ENCODE measurements at regions not wholly inside any gene's neighbourhood (a gene's known extent, or its start where the extent isn't known, plus 50 kb on each side); places are given as distances from the start of the nearest gene placed in this dataset.
A peak's percentile ranks its signal among the peaks of the same experiment; 100 is the strongest.

GRCh38 chr4:189121336-189121735, 819.3 kb upstream of the FRG1 start:
- H3K27me3 ChIP-seq, result no peaks in the 10 kb centered on the region
- TF ChIP-seq POLR2AphosphoS5 (IDR thresholded peaks at IDR 0.05; ENCODE audit: insufficient read depth in 1 of 2, low read depth in 1 of 2) (no peak), POLR2A (IDR thresholded peaks at IDR 0.05) (no peak), CTCF (IDR thresholded peaks at IDR 0.05) (no peak)
- H3K9me3 ChIP-seq, result no peaks in the 10 kb centered on the region
- H3K4me3 ChIP-seq, result no peak overlapping the region
- H3K36me3 ChIP-seq, result no peaks in the 10 kb centered on the region
- no peak for DNase-seq (ENCODE audit: extremely low spot score in 2 of 2)
- H3K27ac ChIP-seq, result no peak overlapping the region
- no peaks in the 10 kb centered on the region for H3K4me1 ChIP-seq
- intact Hi-C loops (cut with DNase I), result no loop called here

GRCh38 chr4:189124149-189124758, 816.4 kb upstream of the FRG1 start:
- no peak overlapping the region for H3K27ac ChIP-seq
- H3K27me3 ChIP-seq, result no peaks in the 10 kb centered on the region
- no peak overlapping the region for H3K4me3 ChIP-seq
- no peak for TF ChIP-seq POLR2AphosphoS5 (IDR thresholded peaks at IDR 0.05; ENCODE audit: insufficient read depth in 1 of 2, low read depth in 1 of 2)
- peak in 2 of 3 experiments; percentile 27 to 37 for TF ChIP-seq CTCF (IDR thresholded peaks at IDR 0.05)
- no peak for TF ChIP-seq POLR2A (IDR thresholded peaks at IDR 0.05)
- H3K36me3 ChIP-seq, result no peaks in the 10 kb centered on the region
- no peaks in the 10 kb centered on the region for H3K4me1 ChIP-seq
- DNase-seq (ENCODE audit: extremely low spot score in 2 of 2), result no peak
- no peaks in the 10 kb centered on the region for H3K9me3 ChIP-seq
- intact Hi-C loops (cut with DNase I), result no loop called here

- no peak overlapping the region for H3K4me3 ChIP-seq
- no peaks in the 10 kb centered on the region for H3K4me1 ChIP-seq
- H3K36me3 ChIP-seq, result no peaks in the 10 kb centered on the region
- intact Hi-C loops (cut with DNase I), result no loop called here
- no peaks in the 10 kb centered on the region for H3K27me3 ChIP-seq
- H3K27ac ChIP-seq, result no peak overlapping the region
- no peaks in the 10 kb centered on the region for H3K9me3 ChIP-seq
- no peak for DNase-seq (ENCODE audit: extremely low spot score in 2 of 2)
- TF ChIP-seq POLR2A (IDR thresholded peaks at IDR 0.05) (no peak), POLR2AphosphoS5 (IDR thresholded peaks at IDR 0.05; ENCODE audit: insufficient read depth in 1 of 2, low read depth in 1 of 2) (no peak), CTCF (IDR thresholded peaks at IDR 0.05) (no peak)
Measured at GRCh38 chr4:189124791-189125190, 815.9 kb upstream of the FRG1 start.

DNA sequence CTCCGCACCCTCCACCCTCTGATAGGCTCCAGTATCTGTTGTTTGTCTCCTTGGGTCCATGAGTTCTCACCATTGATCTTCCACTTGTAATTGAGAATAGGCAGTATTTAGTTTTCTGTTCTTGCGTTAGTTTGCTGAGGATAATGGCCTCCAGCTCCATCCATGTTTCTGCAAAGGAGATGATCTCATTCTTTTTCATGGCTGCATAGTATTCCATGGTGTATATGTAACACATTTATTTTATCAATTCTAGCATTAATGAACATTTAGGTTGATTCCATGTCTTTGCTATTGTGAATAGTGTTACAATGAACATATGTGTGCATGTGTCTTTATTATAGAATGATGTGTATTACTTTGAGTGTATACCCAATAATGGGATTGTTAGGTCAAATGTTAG, 814.6 kb upstream of the FRG1 start:
- Histone ChIP-seq H3K27ac (no peak overlapping the region), H3K4me3 (no peak overlapping the region), H3K36me3 (no peaks in the 10 kb centered on the region), H3K27me3 (no peaks in the 10 kb centered on the region), H3K4me1 (no peaks in the 10 kb centered on the region), H3K9me3 (no peaks in the 10 kb centered on the region)
- TF ChIP-seq POLR2AphosphoS5 (IDR thresholded peaks at IDR 0.05; ENCODE audit: insufficient read depth in 1 of 2, low read depth in 1 of 2) (no peak), POLR2A (IDR thresholded peaks at IDR 0.05) (no peak), CTCF (IDR thresholded peaks at IDR 0.05) (no peak)
- DNase-seq (ENCODE audit: extremely low spot score in 2 of 2), result no peak
- intact Hi-C loops (cut with DNase I), result no loop called here

- DNase-seq (ENCODE audit: extremely low spot score in 2 of 2), result no peak
- no peaks in the 10 kb centered on the region for H3K36me3 ChIP-seq
- intact Hi-C loops (cut with DNase I), result no loop called here
- H3K4me1 ChIP-seq, result no peaks in the 10 kb centered on the region
- TF ChIP-seq POLR2A (IDR thresholded peaks at IDR 0.05) (no peak), CTCF (IDR thresholded peaks at IDR 0.05) (no peak), POLR2AphosphoS5 (IDR thresholded peaks at IDR 0.05; ENCODE audit: insufficient read depth in 1 of 2, low read depth in 1 of 2) (no peak)
- H3K27me3 ChIP-seq, result no peaks in the 10 kb centered on the region
- no peaks in the 10 kb centered on the region for H3K9me3 ChIP-seq
- no peak overlapping the region for H3K4me3 ChIP-seq
- no peak overlapping the region for H3K27ac ChIP-seq
Measured at GRCh38 chr4:189128341-189128740, 812.3 kb upstream of the FRG1 start.
